ENCODE measurements at regions not wholly inside any gene's neighbourhood (a gene's known extent, or its start where the extent isn't known, plus 50 kb on each side); places are given as distances from the start of the nearest gene placed in this dataset.

GRCh38 chr2:16064745-16065144 lies 124.4 kb downstream of the MYCN start:
- no TSS peak for BruUV-seq (replicated peaks)
- Mint-ChIP-seq H3K4me1 (ENCODE audit: low read depth, unreplicated experiment) (no peaks in the 10 kb centered on the region), H3K27me3 (ENCODE audit: unreplicated experiment) (no peaks in the 10 kb centered on the region), H3K9me3 (ENCODE audit: low read depth, unreplicated experiment) (peaks cover 8% of the 10 kb centered on the region), H3K27ac (ENCODE audit: unreplicated experiment) (no peak overlapping the region), H3K4me3 (ENCODE audit: low read depth, unreplicated experiment) (no peak overlapping the region), H3K36me3 (ENCODE audit: insufficient read depth, unreplicated experiment) (no peaks in the 10 kb centered on the region)
- CTCF ChIA-PET: no interaction called here
- no peak for TF ChIP-seq CTCF (IDR thresholded peaks at IDR 0.05; ENCODE audit: unreplicated experiment)
- intact Hi-C loops (cut with micrococcal nuclease; ENCODE audit: unreplicated experiment): no loop called here
- no peak for DNase-seq

- H3K4me1 Mint-ChIP-seq (ENCODE audit: low read depth, unreplicated experiment): no peaks in the 10 kb centered on the region
- no peak for DNase-seq
- peaks cover 8% of the 10 kb centered on the region for H3K9me3 Mint-ChIP-seq (ENCODE audit: low read depth, unreplicated experiment)
- H3K27ac Mint-ChIP-seq (ENCODE audit: unreplicated experiment): no peak overlapping the region
- TF ChIP-seq CTCF (IDR thresholded peaks at IDR 0.05; ENCODE audit: unreplicated experiment): no peak
- intact Hi-C loops (cut with micrococcal nuclease; ENCODE audit: unreplicated experiment): no loop called here
- CTCF ChIA-PET: no interaction called here
- H3K27me3 Mint-ChIP-seq (ENCODE audit: unreplicated experiment): no peaks in the 10 kb centered on the region
- no TSS peak for BruUV-seq (replicated peaks)
- no peak overlapping the region for H3K4me3 Mint-ChIP-seq (ENCODE audit: low read depth, unreplicated experiment)
- H3K36me3 Mint-ChIP-seq (ENCODE audit: insufficient read depth, unreplicated experiment): no peaks in the 10 kb centered on the region
Measured at GRCh38 chr2:16063955-16064633, 123.7 kb downstream of the MYCN start.

- no peak for DNase-seq
- intact Hi-C loops (cut with micrococcal nuclease; ENCODE audit: unreplicated experiment): no loop called here
- H3K4me1 Mint-ChIP-seq (ENCODE audit: low read depth, unreplicated experiment): no peaks in the 10 kb centered on the region
- peaks cover 8% of the 10 kb centered on the region for H3K9me3 Mint-ChIP-seq (ENCODE audit: low read depth, unreplicated experiment)
- CTCF ChIA-PET: no interaction called here
- no peaks in the 10 kb centered on the region for H3K36me3 Mint-ChIP-seq (ENCODE audit: insufficient read depth, unreplicated experiment)
- no peak overlapping the region for H3K4me3 Mint-ChIP-seq (ENCODE audit: low read depth, unreplicated experiment)
- H3K27ac Mint-ChIP-seq (ENCODE audit: unreplicated experiment): no peak overlapping the region
- TF ChIP-seq CTCF (IDR thresholded peaks at IDR 0.05; ENCODE audit: unreplicated experiment): no peak
- no peaks in the 10 kb centered on the region for H3K27me3 Mint-ChIP-seq (ENCODE audit: unreplicated experiment)
- BruUV-seq (replicated peaks): no TSS peak
Measured at GRCh38 chr2:16063251-16063850, 123.0 kb downstream of the MYCN start.

- H3K4me1 Mint-ChIP-seq (ENCODE audit: low read depth, unreplicated experiment): no peaks in the 10 kb centered on the region
- peaks cover 8% of the 10 kb centered on the region for H3K9me3 Mint-ChIP-seq (ENCODE audit: low read depth, unreplicated experiment)
- intact Hi-C loops (cut with micrococcal nuclease; ENCODE audit: unreplicated experiment): no loop called here
- TF ChIP-seq CTCF (IDR thresholded peaks at IDR 0.05; ENCODE audit: unreplicated experiment): no peak
- H3K4me3 Mint-ChIP-seq (ENCODE audit: low read depth, unreplicated experiment): no peak overlapping the region
- no peaks in the 10 kb centered on the region for H3K27me3 Mint-ChIP-seq (ENCODE audit: unreplicated experiment)
- no peaks in the 10 kb centered on the region for H3K36me3 Mint-ChIP-seq (ENCODE audit: insufficient read depth, unreplicated experiment)
- no TSS peak for BruUV-seq (replicated peaks)
- no peak overlapping the region for H3K27ac Mint-ChIP-seq (ENCODE audit: unreplicated experiment)
- CTCF ChIA-PET: no interaction called here
- DNase-seq: no peak
Measured at GRCh38 chr2:16062471-16063250, 122.3 kb downstream of the MYCN start.

Measured in Calu3 (cell line).